ENCODE measurements at regions not wholly inside any gene's neighbourhood (a gene's known extent, or its start where the extent isn't known, plus 50 kb on each side); places are given as distances from the start of the nearest gene placed in this dataset.

- Histone ChIP-seq H3K36me3 (replicated peaks; ENCODE audit: insufficient read depth, low read length) (no peaks in the 10 kb centered on the region), H3F3A (ENCODE audit: insufficient read depth, low read length) (no peaks in the 10 kb centered on the region), H3K79me2 (ENCODE audit: low read length) (no peaks in the 10 kb centered on the region), H3K4me1 (ENCODE audit: low read length) (no peaks in the 10 kb centered on the region), H3K27ac (ENCODE audit: low read length) (no peak overlapping the region), H3K4me3 (ENCODE audit: low read length) (no peak overlapping the region), H3K9ac (ENCODE audit: low read length) (no peak overlapping the region), H2AFZ (ENCODE audit: low read length) (no peak overlapping the region), H3K9me3 (replicated peaks; ENCODE audit: insufficient read depth, low read length) (no peaks in the 10 kb centered on the region), H3K9me2 (replicated peaks; ENCODE audit: insufficient read depth, low read length) (no peaks in the 10 kb centered on the region), H4K20me1 (ENCODE audit: insufficient read depth, low read length) (no peaks in the 10 kb centered on the region), H3K4me2 (ENCODE audit: low read depth, low read length) (no peak overlapping the region), H3K27me3 (replicated peaks; ENCODE audit: insufficient read depth, low read length) (no peaks in the 10 kb centered on the region)
- no peak for DNase-seq
- TF ChIP-seq EZH2 (optimal IDR thresholded peaks at IDR 0.05; ENCODE audit: low read depth, low read length) (no peak), EZH2phosphoT487 (IDR thresholded peaks at IDR 0.05; ENCODE audit: low read length) (no peak), CTCF (IDR thresholded peaks at IDR 0.05; ENCODE audit: low read length) (no peak)
Observed at GRCh38 chr15:69838994-69839393, 258.7 kb downstream of the TLE3 start.

- Histone ChIP-seq H3K79me2 (ENCODE audit: low read length) (no peaks in the 10 kb centered on the region), H3K4me3 (ENCODE audit: low read length) (no peak overlapping the region), H4K20me1 (ENCODE audit: insufficient read depth, low read length) (no peaks in the 10 kb centered on the region), H3K36me3 (replicated peaks; ENCODE audit: insufficient read depth, low read length) (no peaks in the 10 kb centered on the region), H3K9me3 (replicated peaks; ENCODE audit: insufficient read depth, low read length) (no peaks in the 10 kb centered on the region), H3K27ac (ENCODE audit: low read length) (no peak overlapping the region), H3F3A (ENCODE audit: insufficient read depth, low read length) (no peaks in the 10 kb centered on the region), H2AFZ (ENCODE audit: low read length) (no peak overlapping the region), H3K9me2 (replicated peaks; ENCODE audit: insufficient read depth, low read length) (no peaks in the 10 kb centered on the region), H3K27me3 (replicated peaks; ENCODE audit: insufficient read depth, low read length) (no peaks in the 10 kb centered on the region), H3K9ac (ENCODE audit: low read length) (no peak overlapping the region), H3K4me2 (ENCODE audit: low read depth, low read length) (no peak overlapping the region), H3K4me1 (ENCODE audit: low read length) (no peaks in the 10 kb centered on the region)
- no peak for DNase-seq
- no peak for TF ChIP-seq EZH2phosphoT487 (IDR thresholded peaks at IDR 0.05; ENCODE audit: low read length)
- TF ChIP-seq EZH2 (optimal IDR thresholded peaks at IDR 0.05; ENCODE audit: low read depth, low read length), result no peak
- no peak for TF ChIP-seq CTCF (IDR thresholded peaks at IDR 0.05; ENCODE audit: low read length)
Observed at GRCh38 chr15:69841113-69841828, 256.4 kb downstream of the TLE3 start.

- DNase-seq, result no peak
- Histone ChIP-seq H3F3A (ENCODE audit: insufficient read depth, low read length) (no peaks in the 10 kb centered on the region), H4K20me1 (ENCODE audit: insufficient read depth, low read length) (no peaks in the 10 kb centered on the region), H3K9me3 (replicated peaks; ENCODE audit: insufficient read depth, low read length) (no peaks in the 10 kb centered on the region), H3K4me1 (ENCODE audit: low read length) (no peaks in the 10 kb centered on the region), H3K27me3 (replicated peaks; ENCODE audit: insufficient read depth, low read length) (no peaks in the 10 kb centered on the region), H3K4me3 (ENCODE audit: low read length) (no peak overlapping the region), H2AFZ (ENCODE audit: low read length) (no peak overlapping the region), H3K36me3 (replicated peaks; ENCODE audit: insufficient read depth, low read length) (no peaks in the 10 kb centered on the region), H3K4me2 (ENCODE audit: low read depth, low read length) (no peak overlapping the region), H3K27ac (ENCODE audit: low read length) (no peak overlapping the region), H3K79me2 (ENCODE audit: low read length) (no peaks in the 10 kb centered on the region), H3K9ac (ENCODE audit: low read length) (no peak overlapping the region), H3K9me2 (replicated peaks; ENCODE audit: insufficient read depth, low read length) (no peaks in the 10 kb centered on the region)
- TF ChIP-seq EZH2phosphoT487 (IDR thresholded peaks at IDR 0.05; ENCODE audit: low read length), result no peak
- no peak for TF ChIP-seq EZH2 (optimal IDR thresholded peaks at IDR 0.05; ENCODE audit: low read depth, low read length)
- TF ChIP-seq CTCF (IDR thresholded peaks at IDR 0.05; ENCODE audit: low read length), result no peak
Observed at GRCh38 chr15:69842851-69843250, 254.9 kb downstream of the TLE3 start.

Measured in MM.1S (cell line).